ENCODE measurements at regions not wholly inside any gene's neighbourhood (a gene's known extent, or its start where the extent isn't known, plus 50 kb on each side); places are given as distances from the start of the nearest gene placed in this dataset.

DNA sequence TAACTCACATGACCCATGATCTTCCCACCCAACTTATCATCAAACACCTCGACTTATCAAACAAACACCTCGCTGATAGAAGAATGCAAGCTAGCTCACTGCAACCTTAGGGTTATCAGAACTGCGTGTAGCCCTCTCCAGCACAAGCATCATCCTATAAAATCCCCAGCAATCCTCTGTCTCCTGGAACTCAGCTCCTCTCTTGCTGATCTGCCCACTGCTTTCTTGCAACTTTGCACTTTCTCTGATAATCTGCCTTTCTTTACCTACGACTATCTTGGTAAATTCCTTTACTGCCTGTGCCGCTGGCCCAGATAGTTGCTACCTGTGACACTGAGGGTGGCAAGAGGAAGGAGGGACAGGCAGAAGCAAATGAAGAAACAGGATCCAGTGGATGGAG lies 210.9 kb downstream of the ACTR3B start:
- TF ChIP-seq GLIS3 (CRISPR knock-in tag; IDR thresholded peaks at IDR 0.05) (no peak), ZNF70 (CRISPR knock-in tag; IDR thresholded peaks at IDR 0.05) (no peak)
- TF ChIP-seq, protein P1, sequence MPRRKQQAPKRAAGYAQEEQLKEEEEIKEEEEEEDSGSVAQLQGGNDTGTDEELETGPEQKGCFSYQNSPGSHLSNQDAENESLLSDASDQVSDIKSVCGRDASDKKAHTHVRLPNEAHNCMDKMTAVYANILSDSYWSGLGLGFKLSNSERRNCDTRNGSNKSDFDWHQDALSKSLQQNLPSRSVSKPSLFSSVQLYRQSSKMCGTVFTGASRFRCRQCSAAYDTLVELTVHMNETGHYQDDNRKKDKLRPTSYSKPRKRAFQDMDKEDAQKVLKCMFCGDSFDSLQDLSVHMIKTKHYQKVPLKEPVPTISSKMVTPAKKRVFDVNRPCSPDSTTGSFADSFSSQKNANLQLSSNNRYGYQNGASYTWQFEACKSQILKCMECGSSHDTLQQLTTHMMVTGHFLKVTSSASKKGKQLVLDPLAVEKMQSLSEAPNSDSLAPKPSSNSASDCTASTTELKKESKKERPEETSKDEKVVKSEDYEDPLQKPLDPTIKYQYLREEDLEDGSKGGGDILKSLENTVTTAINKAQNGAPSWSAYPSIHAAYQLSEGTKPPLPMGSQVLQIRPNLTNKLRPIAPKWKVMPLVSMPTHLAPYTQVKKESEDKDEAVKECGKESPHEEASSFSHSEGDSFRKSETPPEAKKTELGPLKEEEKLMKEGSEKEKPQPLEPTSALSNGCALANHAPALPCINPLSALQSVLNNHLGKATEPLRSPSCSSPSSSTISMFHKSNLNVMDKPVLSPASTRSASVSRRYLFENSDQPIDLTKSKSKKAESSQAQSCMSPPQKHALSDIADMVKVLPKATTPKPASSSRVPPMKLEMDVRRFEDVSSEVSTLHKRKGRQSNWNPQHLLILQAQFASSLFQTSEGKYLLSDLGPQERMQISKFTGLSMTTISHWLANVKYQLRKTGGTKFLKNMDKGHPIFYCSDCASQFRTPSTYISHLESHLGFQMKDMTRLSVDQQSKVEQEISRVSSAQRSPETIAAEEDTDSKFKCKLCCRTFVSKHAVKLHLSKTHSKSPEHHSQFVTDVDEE (CRISPR knock-in tag; IDR thresholded peaks at IDR 0.05) = no peak

Data from SK-N-SH treated with all-trans-retinoic acid at 6 μM for 48 hours (cell line).